Parathyroid adenoma (tissue), 2 donors: ENCODE measurements at regions not wholly inside any gene's neighbourhood (a gene's known extent, or its start where the extent isn't known, plus 50 kb on each side); places are given as distances from the start of the nearest gene placed in this dataset.

Experiments used
- H2AFZ ChIP-seq: fragments of 300-600 bp; sonication (generic); one replicate; pipeline ENCODE4 v1.7.0; 2017; ENCODE audit warnings: antibody characterized with exemption, mild to moderate bottlenecking
- H3K27ac ChIP-seq: fragments of 300-600 bp; sonication (generic); one replicate; pipeline ENCODE4 v1.7.0; 2017
- H3K27me3 ChIP-seq: fragments of 300-600 bp; sonication (generic); one replicate; pipeline ENCODE4 v1.7.0; 2017; ENCODE audit warnings: low read length; ENCODE audit not compliant: control insufficient read depth, insufficient read depth
- H3K36me3 ChIP-seq: fragments of 300-600 bp; sonication (generic); one replicate; pipeline ENCODE4 v1.7.0; 2017; ENCODE audit warnings: low read length; ENCODE audit not compliant: control insufficient read depth, insufficient read depth
- H3K4me1 ChIP-seq: fragments of 300-600 bp; sonication (generic); one replicate; pipeline ENCODE4 v1.7.0; 2017; ENCODE audit warnings: control low read depth
- H3K4me2 ChIP-seq: fragments of 300-600 bp; sonication (generic); one replicate; pipeline ENCODE4 v1.7.0; 2017; ENCODE audit warnings: low read length
- H3K4me3 ChIP-seq: fragments of 300-600 bp; sonication (generic); one replicate; pipeline ENCODE4 v1.7.0; 2017; ENCODE audit warnings: low read depth, low read length
- H3K79me2 ChIP-seq: fragments of 300-600 bp; sonication (generic); one replicate; pipeline ENCODE4 v1.7.0; 2017; ENCODE audit warnings: control low read depth
- H3K9ac ChIP-seq: fragments of 300-600 bp; sonication (generic); one replicate; pipeline ENCODE4 v1.7.0; 2017; ENCODE audit warnings: mild to moderate bottlenecking
- H3K9me3 ChIP-seq: fragments of 300-600 bp; sonication (generic); one replicate; pipeline ENCODE4 v1.7.0; 2017; ENCODE audit warnings: low read length; ENCODE audit not compliant: control insufficient read depth
- CTCF ChIP-seq: fragments of 300-600 bp; sonication (generic); IDR thresholded peaks from one replicate; pipeline ENCODE4 v1.7.0; 2017; ENCODE audit warnings: antibody characterized with exemption, mild to moderate bottlenecking
- donor health status: primary hyperparathyroidism.

GRCh38 chr21:15514073-15514946, 215.5 kb upstream of the USP25 start:
- Histone ChIP-seq H3K79me2 (no peaks in the 10 kb centered on the region), H3K4me1 (no peaks in the 10 kb centered on the region), H3K4me3 (no peak overlapping the region), H3K9me3 (no peaks in the 10 kb centered on the region), H3K9ac (no peak overlapping the region), H3K27ac (no peak overlapping the region), H3K27me3 (no peaks in the 10 kb centered on the region), H3K36me3 (no peaks in the 10 kb centered on the region), H3K4me2 (no peak overlapping the region), H2AFZ (no peak overlapping the region)
- TF ChIP-seq CTCF = no peak

- Histone ChIP-seq H3K27ac (no peak overlapping the region), H3K4me1 (no peaks in the 10 kb centered on the region), H3K4me3 (no peak overlapping the region), H3K9me3 (no peaks in the 10 kb centered on the region), H3K9ac (no peak overlapping the region), H3K4me2 (no peak overlapping the region), H3K79me2 (no peaks in the 10 kb centered on the region), H2AFZ (no peak overlapping the region), H3K36me3 (no peaks in the 10 kb centered on the region), H3K27me3 (no peaks in the 10 kb centered on the region)
- no peak for TF ChIP-seq CTCF
These were observed 213.9 kb upstream of the USP25 start for GRCh38 chr21:15515908-15516307.

GRCh38 chr21:15517394-15517793, 212.4 kb upstream of the USP25 start:
- no peak overlapping the region for H2AFZ ChIP-seq
- no peak overlapping the region for H3K4me3 ChIP-seq
- no peaks in the 10 kb centered on the region for H3K79me2 ChIP-seq
- H3K36me3 ChIP-seq = no peaks in the 10 kb centered on the region
- H3K4me2 ChIP-seq = no peak overlapping the region
- no peaks in the 10 kb centered on the region for H3K9me3 ChIP-seq
- no peak for TF ChIP-seq CTCF
- H3K9ac ChIP-seq = no peak overlapping the region
- no peak overlapping the region for H3K27ac ChIP-seq
- no peaks in the 10 kb centered on the region for H3K4me1 ChIP-seq
- H3K27me3 ChIP-seq = no peaks in the 10 kb centered on the region

- TF ChIP-seq CTCF = no peak
- no peaks in the 10 kb centered on the region for H3K36me3 ChIP-seq
- no peaks in the 10 kb centered on the region for H3K4me1 ChIP-seq
- no peaks in the 10 kb centered on the region for H3K9me3 ChIP-seq
- H3K4me3 ChIP-seq = no peak overlapping the region
- H3K4me2 ChIP-seq = no peak overlapping the region
- H3K79me2 ChIP-seq = no peaks in the 10 kb centered on the region
- no peak overlapping the region for H3K27ac ChIP-seq
- H3K27me3 ChIP-seq = no peaks in the 10 kb centered on the region
- H3K9ac ChIP-seq = no peak overlapping the region
- H2AFZ ChIP-seq = no peak overlapping the region
These were observed 208.8 kb upstream of the USP25 start for GRCh38 chr21:15520811-15521643.
